NCI-H748 treated with DMSO at 0.1 percent for 48 hours (cell line): ENCODE measurements at regions not wholly inside any gene's neighbourhood (a gene's known extent, or its start where the extent isn't known, plus 50 kb on each side); places are given as distances from the start of the nearest gene placed in this dataset.
"Not testable (repeated sequence)": the region's sequence is repeated elsewhere in the genome, so short reads cannot be mapped to it uniquely, and the experiment has no call there.

ENCODE experiments used
- DNase-seq: peaks from one replicate; lab custom pipeline; 2025; lab: John Stamatoyannopoulos, UW

- DNase-seq: no peak
Observed at GRCh38 chr6:145112711-145113148, 622.6 kb downstream of the EPM2A start.

DNA sequence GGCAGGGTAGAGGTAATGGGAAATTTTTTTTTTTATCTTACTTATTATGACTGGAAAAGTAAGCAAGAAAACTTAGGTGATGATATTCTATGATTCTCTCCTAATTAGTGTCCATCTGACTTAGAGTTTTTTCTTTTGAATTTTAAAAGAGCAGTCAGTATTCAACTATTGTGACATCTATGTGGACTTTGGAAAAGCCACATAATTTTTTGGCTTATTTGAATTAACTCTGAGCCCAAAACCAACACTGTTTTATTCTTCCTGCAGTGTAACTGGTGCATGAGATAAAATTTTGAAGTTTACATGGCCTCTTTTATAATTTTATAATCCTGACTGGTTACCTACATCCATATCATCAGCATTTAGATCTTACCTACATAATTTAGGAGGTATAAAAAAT is 619.7 kb downstream of the EPM2A start:
- DNase-seq: no peak

DNA sequence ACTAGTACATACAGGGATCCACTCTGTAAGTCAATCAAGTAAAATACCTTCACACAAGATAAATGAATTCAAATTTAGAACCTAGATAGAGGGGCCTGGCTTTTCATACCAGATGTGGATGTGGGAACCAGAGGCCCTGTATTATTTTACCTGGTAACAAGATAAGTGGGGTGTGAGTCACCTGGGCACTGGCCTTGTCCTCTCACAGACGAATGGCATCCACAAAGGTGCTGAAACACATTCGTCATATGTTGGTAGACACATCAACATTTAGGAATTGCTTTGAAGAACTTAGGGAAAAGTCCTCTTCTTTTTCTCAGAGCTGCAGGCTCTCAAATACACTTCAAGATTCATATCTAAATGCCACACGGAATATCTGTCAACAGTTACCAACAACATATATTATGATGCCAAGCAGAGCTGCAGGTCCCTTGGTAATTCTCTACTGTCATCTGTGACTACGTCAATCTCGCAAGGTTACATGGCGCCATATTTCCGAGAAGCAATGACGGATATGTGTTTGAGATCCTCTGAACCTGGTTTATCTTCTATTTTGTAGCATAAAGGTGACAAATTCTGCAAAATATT is 618.6 kb downstream of the EPM2A start:
- DNase-seq: no peak

DNA sequence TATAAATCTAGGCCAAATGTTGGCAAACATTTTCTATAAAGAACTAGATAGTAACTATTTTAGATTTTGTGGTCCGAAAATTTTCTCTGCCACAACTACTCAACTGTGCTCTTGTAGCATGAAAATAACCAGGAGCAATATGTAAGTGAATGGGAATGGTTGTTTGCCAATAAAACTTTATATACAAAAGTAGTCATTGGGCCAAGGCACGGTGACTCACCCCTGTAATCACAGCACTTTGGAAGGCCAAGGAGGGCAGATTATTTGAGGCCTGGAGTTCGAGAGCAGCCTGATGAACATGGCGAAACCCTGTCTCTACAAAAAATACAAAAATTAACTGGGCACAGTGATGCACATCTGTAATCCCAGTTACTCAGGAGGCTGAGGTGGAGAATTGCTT is 617.1 kb downstream of the EPM2A start:
- DNase-seq: no peak

DNA sequence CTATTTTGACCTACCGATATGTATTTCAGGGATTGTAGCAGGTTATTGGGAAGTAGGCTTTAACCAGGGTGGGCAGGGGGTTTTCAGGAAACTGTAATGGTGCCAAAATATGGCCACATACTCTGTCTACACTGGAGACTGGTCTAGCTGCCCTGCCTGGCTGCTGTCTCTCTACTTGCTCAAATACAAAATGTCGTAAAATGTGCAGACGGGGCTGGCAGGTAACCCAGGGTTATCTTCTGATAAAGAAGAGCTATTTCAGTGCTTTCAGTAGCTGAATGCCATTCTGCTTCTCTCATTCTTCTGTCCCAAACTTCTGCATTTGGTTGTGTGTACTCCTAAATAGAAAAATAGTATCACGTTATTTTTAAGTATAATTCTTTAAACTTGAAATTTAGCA is 616.2 kb downstream of the EPM2A start:
- DNase-seq: no peak

DNA sequence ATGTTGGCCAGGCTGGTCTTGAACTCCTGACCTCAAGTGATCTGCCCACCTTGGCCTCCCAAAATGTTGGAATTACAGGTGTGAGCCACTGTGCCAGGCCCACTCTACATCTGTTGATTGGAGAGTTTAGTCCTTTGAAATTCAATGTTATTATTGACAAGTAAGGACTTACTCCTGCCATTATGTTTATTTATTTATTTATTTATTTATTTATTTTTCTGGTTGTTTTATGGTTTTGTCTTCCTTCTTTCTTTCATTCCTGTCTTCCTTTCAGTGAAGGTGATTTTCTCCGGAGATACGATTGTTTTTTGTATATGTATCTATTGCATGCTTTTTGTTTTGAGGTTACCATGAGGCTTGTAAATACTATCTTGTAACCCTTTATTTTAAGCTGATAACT is 602.6 kb downstream of the EPM2A start:
- DNase-seq: no peak

DNA sequence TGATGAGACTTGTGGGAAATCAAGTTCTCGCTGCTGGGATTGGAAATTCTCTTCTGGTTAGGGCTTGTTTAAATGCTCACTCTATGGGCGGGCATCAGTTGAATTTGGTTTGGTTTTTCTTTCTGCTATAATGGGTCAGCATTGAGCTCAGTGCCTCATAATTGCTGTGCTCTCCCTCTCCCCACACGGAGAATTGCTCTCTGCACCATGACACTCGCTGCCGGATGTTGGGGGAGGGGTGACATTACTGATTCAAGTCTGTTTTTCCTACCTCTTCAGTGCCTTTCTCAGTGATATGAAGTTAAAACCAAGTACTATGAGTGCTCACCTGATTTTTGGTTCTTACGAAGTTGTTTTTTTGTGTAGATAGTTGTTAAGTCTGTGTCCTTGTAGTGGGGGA is 599.6 kb downstream of the EPM2A start:
- DNase-seq: no peak

DNA sequence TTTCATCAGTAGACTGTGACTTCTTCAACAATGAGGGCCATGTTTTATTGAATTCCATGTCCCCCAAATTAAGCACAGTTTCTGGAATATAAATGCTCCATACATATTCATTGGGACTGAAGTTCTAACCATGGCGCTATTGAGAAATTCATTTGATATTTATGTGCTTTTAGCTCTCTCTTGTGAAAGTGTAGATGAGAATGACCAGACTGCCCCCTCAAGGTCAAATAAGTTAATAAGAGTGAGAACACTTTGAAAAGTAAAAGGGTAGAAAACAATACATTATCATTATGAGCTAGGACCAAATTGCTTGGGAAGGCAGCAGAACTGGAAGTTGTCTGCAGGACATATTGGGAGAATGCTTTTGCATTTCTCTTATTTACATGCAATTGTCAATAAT is 597.9 kb downstream of the EPM2A start:
- no peak for DNase-seq

DNA sequence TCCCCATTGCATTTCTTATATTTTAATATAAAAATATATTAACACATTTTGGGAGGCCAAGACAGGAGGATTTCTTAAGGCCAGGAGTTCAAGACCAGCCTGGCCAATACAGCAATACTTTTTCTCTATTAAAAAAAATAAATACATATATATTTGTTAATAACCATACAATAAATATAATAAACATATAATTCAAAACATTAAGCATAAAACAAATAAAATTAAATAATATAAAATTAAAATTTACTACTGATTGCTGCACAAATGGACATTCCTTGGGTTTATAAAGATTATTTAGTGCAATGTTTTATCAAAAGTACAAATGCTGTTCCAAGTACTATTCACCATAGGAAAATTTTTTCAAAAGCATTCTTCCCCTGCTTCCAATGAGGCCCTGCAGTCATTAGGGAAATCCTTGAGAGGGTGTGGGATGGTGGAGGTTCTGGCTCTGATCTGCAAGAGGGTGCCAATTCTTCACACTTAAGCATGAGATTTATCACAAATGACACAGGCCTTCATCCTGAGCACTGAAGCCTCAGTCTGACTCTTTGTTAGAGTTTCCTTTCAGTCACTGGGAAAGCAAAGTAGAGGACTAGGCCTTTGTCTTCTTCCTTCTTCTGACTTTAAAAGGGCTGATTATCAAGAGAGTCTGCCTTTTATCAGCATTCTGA is 596.7 kb downstream of the EPM2A start:
- DNase-seq: no peak

DNA sequence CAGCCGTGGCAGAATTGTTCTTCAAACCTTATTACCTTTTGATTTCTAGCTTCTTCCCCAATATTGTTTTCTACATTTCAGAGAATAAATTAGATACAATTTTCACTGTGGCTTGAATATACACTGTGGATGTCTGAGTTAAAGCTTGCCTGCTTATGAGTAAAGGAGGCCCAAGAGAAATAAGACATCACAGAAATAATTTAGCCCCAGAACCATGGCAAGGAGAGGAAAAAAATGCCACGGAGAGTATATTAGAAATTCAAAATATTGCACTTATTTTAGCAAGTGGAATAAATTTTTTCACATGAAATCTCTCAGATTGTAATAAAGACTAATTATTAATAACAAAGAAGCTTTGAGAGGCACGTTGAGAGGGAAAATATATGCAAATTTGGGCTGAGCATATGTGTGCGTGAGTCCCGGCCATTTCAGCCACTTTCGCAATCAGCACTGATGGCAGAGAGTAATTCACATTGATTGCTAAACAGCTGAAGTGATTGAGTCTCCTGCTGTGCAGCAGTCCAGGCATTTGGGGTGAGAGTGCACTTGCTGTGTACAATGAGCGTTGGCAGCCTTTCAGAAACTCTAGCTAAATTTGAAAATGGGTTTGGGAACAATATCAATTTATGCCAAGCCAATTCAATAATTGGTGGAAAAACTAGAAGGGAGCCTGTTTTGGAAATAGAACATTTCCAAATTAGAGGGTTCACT is 596.0 kb downstream of the EPM2A start:
- no peak for DNase-seq

GRCh38 chr6:145139895-145140294 is 595.4 kb downstream of the EPM2A start:
- no peak for DNase-seq

- DNase-seq: no peak
Observed at GRCh38 chr6:145141572-145141971, 593.7 kb downstream of the EPM2A start.

GRCh38 chr6:145142958-145143357 is 592.4 kb downstream of the EPM2A start:
- no peak for DNase-seq

- no peak for DNase-seq
Observed at GRCh38 chr6:145143379-145143778, 591.9 kb downstream of the EPM2A start.

DNA sequence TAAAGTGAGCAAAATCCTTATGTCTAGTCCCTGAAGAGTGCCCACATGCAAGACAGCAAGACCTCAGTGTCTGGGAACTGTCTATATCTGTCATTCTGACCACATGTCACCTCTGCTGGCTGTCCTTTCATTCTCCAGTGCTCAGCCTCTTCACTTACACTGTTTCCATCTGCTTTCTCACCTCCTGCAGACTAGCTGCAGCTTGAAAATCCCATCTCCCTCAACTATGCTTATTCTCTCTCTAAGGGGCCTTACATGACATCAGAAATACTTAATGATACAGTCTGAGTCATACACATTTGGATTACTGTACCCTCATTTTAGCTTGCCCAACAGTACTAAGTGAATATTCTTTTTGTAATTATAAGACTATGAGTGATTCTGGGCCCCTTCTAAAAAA is 587.8 kb downstream of the EPM2A start:
- DNase-seq: no peak

GRCh38 chr6:145147981-145148749 is 587.2 kb downstream of the EPM2A start:
- DNase-seq: no peak

DNA sequence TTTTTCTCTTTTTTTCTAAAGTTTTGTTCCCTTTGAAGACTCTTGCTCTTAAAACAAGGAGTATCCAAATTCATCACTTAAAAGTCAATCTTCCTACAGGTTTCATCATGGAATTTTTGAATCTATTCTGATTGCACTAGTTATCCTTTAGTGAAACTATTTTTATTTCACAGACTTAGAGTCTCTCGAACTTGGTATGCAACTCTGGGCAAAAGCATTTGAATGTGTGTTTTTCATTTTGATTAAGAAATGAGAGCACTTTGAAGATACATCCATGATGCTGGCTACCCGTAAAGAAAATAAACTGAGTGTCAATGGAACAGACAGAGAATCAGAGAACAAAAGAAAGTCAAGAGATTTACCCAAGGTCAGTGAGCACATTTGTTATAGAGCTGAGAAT is 586.5 kb downstream of the EPM2A start:
- DNase-seq: no peak

GRCh38 chr6:145151624-145152023 is 583.7 kb downstream of the EPM2A start:
- no peak for DNase-seq

DNA sequence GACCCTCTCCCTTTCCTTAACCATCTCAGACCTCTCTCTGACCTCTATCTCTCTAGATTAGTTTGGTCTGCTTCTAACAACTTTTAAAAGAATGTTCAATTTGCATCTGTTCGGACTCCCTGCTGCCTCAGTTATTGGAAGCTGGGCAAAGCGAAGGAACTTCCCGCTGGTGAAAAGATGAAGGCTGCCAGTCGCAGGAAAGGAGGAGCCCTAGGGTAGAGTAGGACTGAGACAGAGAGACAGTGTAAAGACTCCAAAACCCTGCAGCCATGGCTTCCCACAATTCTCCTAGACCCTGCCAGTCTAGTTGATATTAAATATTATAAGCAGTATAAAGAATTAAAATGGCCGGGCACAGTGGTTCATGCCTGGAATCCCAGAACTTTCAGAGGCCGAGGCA is 581.8 kb downstream of the EPM2A start:
- no peak for DNase-seq

- no peak for DNase-seq
Observed at GRCh38 chr6:145155411-145155810, 579.9 kb downstream of the EPM2A start.

DNA sequence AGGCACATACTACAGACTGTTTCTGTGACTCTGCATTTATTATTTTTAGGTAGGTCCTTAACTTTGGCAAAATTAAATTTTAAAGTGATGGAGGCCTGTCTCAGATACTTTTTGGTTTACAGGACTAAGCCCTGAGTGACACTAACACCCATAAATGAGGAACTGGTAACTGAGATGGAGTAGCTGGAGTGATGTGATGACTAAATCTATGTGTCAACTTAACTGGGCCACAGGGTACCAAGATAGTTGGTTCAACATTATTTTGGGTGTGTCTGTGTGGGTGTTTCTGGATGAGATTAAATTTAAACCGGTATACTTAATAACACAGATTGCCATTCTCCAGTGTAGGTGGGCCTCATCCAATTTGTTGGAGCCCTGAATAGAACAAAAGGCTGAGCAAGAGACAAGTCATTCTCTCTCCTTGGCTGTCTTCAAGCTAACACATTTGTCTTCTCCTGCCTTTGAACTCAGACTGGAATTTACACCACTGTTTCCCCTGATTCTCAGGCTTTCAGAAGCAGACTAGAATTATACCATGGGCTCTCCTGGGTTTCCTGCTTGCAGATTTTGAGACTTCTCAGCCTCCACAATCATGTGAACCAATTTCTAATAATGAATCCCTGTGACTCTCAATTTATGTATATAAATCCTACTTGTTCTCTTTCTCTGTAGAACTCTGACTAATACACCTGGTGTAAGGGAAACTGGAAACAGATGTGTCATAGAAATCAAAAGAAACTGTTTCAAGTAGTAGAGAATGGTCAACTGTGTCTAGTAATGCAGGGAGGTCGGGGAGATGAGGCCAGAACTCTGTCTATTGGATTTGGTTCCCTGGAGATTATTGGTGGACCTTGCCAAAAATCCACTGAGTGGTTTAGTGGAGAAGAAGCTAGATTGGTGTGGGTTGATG is 579.2 kb downstream of the EPM2A start:
- DNase-seq: no peak

DNA sequence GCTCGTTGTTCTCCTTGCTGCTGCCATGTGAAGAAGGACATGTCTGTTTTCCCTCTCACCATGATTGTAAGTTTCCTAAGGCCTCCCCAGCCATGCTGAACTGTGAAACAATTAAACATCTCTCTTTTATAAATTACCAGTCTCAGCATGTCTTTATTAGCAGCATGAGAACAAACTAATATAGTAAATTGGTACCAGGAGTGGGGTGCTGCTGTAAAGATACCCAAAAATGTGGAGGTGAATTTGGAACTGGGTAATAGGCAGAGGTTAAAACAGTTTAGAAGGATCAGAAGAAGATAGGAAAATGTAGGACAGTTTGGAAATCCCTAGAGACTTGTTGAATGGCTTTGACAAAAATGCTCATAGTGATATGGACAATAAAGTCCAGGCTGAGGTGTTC is 576.7 kb downstream of the EPM2A start:
- not testable (repeated sequence) for DNase-seq
